GM19099 (cell line): ENCODE measurements at regions not wholly inside any gene's neighbourhood (a gene's known extent, or its start where the extent isn't known, plus 50 kb on each side); places are given as distances from the start of the nearest gene placed in this dataset.

Source experiments
- POLR2A ChIP-seq: IDR thresholded peaks from 3 replicates; pipeline ENCODE4 v1.6.1; 2011; ENCODE audit warnings: low read depth; ENCODE audit not compliant: insufficient read length; ENCODE audit errors: extremely low read depth

- no peak for TF ChIP-seq POLR2A
Measured at GRCh38 chr13:73698859-73699258, 435.3 kb downstream of the KLF12 start.

DNA sequence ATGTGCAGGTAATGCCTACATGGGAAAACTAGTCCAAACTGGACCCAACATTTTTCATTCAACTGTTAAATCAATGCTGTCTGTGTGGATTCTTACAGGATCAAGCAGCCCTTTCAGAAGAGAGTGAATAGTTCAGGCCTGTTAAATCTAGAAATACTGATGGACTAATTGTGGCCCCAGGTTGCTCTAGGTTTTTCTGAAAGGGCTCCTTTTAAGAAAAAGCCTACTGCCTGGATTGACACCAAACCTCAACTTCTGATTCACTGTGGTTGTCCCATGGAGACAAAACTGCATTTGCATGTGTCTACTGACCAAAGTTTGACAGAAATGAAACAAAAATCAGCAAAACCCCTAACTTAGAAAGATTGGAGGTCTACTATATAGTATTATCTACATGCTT, 437.0 kb downstream of the KLF12 start:
- no peak for TF ChIP-seq POLR2A

DNA sequence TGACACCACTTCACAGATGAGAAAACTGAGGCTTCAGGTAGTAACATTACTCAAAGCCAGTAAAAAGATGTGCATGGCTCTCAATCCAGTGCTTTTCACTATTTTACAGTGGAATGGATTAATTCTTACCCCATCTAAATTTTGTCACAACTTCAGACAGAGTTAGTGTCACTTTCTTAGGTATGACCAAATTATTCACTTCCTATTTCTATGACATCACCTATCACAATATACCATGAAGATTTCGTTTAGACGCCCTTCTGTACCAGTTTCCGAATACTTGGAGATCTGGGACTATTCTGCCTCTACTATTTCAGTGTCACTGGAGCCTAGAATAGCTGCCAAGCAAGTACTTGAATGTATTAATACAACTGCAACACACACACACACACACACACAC, 437.5 kb downstream of the KLF12 start:
- TF ChIP-seq POLR2A, result no peak

DNA sequence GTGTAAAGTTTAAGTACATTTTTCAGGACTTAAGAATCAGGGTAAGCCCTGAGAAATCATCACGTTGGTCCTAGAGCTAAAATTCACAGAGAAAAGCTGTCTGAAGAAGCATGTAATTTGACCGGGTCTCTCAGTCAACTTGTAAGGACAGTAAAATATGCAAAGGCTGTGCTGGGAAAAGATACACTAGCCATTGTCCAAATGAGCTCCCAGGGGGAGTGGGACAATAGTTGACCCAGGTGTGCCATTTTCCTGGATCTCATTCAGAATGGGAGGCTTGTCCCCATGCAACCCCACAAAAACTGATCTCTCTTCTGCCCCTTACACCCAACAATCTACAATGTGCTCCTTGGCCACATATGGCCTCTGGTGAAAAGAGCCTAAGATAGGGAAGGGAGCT, 437.9 kb downstream of the KLF12 start:
- no peak for TF ChIP-seq POLR2A

- TF ChIP-seq POLR2A, result no peak
Measured at GRCh38 chr13:73695325-73695724, 438.9 kb downstream of the KLF12 start.

DNA sequence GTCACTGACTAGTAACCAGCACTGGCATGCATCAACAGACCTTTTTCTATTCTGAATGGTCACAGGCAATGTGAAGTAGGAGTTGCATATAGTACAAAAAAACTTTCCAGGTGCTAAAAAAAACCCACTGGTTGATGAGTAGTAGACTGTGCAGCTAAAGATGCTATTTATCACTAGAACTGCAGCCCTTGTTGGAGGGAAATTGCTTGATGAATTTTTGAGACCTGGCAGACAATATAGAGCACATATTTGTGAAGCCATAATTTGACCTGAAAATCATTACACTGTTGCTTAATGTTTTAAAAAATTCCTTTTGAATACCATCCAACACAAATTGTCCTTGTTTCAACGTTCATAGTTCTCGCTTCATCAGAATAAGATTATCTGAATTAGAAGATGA, 441.0 kb downstream of the KLF12 start:
- TF ChIP-seq POLR2A, result no peak

DNA sequence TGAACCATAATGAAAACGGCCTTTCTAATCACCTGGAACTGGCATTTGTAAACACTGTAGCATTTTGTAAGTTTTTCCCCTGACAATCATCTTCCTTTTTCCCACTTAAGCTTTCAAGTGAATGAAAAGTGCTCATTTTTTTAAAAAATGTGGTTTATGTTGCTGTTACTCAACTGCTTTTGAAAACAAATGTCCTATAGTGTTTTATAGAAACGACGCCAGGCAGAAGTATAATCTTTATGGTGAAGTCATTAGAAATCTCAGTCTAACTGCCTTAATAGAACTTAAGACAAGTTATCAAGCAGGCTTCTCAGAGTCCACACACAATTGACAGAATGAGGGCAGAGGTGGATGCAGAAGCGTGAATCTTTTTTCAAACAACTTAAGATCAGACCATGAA, 442.3 kb downstream of the KLF12 start:
- TF ChIP-seq POLR2A, result no peak

- TF ChIP-seq POLR2A, result no peak
Measured at GRCh38 chr13:73687929-73688328, 446.3 kb downstream of the KLF12 start.

- no peak for TF ChIP-seq POLR2A
Measured at GRCh38 chr13:73687087-73687486, 447.1 kb downstream of the KLF12 start.

DNA sequence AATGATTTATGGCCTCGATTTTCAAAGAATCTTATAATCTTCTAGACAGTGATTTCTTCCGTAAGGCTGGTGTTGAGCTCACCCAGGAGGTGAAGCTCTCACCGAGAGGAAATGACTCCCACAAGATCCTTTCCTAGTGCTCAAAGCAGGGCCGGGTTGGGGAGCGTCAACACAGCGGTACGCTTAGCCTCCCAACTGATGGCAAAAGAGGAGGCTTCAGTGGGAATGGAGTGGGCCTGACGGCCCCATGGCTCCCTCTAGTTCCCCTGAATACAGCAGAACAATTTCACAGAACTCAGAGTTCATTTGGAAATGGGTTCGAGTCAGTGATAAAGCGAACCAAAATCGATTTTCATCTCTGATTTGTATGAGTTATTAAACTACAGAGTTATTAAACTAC, 449.5 kb downstream of the KLF12 start:
- TF ChIP-seq POLR2A, result no peak

GRCh38 chr13:73684286-73684685, 449.9 kb downstream of the KLF12 start:
- no peak for TF ChIP-seq POLR2A

DNA sequence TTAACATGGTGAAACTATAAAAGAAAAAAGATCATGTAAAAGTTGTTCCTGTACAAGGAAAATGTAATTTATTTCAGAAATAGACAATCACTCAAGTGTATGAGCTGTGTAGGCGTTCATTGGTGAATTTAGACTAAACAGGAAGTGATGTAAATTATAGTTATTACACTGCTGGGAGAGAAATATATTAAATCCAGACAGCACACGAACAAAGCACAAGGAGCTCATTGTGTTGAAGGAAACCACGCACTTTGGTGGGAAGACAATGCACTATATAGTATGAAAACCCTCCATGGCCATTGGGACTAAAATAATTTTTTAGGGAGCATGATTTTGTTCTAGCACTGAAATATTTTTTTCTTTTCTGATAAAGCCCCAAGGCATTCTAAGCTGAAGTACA, 450.5 kb downstream of the KLF12 start:
- TF ChIP-seq POLR2A, result no peak

GRCh38 chr13:73681779-73682178, 452.4 kb downstream of the KLF12 start:
- no peak for TF ChIP-seq POLR2A

DNA sequence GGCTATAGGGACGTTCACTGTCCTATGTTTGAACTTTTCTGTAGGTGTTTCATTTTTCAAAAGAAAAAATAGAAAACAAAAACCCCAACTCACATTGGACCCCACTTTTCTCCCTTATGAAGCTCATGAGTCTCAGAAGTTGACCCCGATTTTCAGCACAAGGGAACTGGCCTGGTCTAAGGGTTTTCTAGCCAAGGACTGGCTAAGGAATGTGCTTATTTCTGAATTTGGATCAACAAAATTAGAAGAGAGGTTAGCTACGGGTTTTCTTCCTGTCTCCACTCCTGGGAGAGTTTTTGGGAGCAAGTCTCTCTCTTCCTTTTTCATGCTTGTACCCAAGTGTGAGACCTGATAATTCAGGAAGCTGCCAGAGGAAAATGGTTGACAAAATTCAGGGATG, 453.2 kb downstream of the KLF12 start:
- TF ChIP-seq POLR2A, result no peak

DNA sequence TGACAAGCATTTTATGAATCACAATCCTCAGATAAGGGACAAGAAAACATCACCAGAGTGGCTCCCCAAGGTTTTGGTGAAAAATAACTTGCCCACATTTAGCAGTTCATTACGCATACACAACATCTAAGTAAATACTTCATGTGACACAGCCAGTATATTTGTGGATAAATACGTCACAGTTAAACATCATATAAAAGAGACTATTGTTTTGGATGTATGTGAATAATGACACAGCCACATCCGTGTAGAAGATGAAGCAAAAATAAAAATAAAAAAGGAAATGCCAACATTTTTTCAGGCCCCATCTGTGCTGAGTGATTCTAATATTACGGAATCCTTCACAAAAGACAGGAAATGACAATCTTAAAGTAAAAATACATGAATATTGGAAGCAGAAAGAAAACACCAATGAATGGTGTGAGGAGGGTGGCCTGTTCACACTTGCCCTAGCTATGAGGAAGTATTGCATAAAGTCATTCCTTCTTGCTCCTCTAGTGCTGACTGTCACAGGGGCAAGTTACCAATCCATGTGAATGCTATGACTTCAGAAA, 457.1 kb downstream of the KLF12 start:
- TF ChIP-seq POLR2A, result no peak

- TF ChIP-seq POLR2A, result no peak
Measured at GRCh38 chr13:73676550-73677047, 457.6 kb downstream of the KLF12 start.

DNA sequence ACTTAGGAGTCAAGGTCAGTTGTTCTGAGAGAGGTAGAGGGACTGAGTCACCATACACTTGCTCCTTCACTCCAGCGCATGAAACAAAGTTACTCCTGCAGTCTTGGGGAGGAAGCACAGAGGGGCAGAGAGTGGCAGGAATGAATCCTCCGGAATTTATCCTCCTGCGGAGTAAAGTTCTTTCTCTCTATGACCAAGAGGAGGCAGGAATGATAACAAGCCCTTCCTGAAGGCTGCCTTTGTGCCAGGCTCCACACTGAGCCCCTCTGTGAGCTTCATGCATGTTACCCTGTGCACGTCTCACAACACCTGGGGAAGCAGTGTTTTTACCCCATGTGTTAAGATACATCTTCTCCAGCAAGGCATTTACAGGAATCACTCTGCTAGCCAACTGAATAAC, 458.4 kb downstream of the KLF12 start:
- no peak for TF ChIP-seq POLR2A
